OCI-LY7 (cell line): ENCODE measurements at regions not wholly inside any gene's neighbourhood (a gene's known extent, or its start where the extent isn't known, plus 50 kb on each side); places are given as distances from the start of the nearest gene placed in this dataset.

Experiments used
- BruUV-seq: library from RNA; stranded (reverse); fragments of 400-500 nt; replicated peaks from 2 replicates; lab custom pipeline; 2021; lab: Mats Ljungman, UMichigan
- CTCF ChIA-PET: fragments of 300-600 bp; sonication (Branson Sonifier 250); formaldehyde crosslinking; loops from one replicate; lab custom pipeline; 2022; ENCODE audit warnings: antibody characterized with exemption; ENCODE audit not compliant: unreplicated experiment; lab: Charles Lee
- POLR2A ChIA-PET: fragments of 300-600 bp; sonication (Branson Sonifier 250); formaldehyde crosslinking; loops from one replicate; lab custom pipeline; 2022; ENCODE audit warnings: antibody characterized with exemption; lab: Charles Lee
- DNase-seq: peaks from one replicate; pipeline ENCODE4 v3.0.0-alpha.2; 2015; ENCODE audit warnings: low spot score
- H2AFZ ChIP-seq: fragments of 200-600 bp; sonication (generic), shearing (Covaris generic); 2 replicates; pipeline ENCODE4 v1.6.1; 2014; ENCODE audit warnings: mild to moderate bottlenecking, antibody characterized with exemption, low read length, moderate library complexity
- H3K27ac ChIP-seq: fragments of 200-600 bp; sonication (generic); 2 replicates; pipeline ENCODE4 v1.5.1; 2014; ENCODE audit warnings: mixed run types, low read depth, mild to moderate bottlenecking, moderate library complexity, low read length, inconsistent platforms; ENCODE audit not compliant: poor library complexity, severe bottlenecking
- H3K36me3 ChIP-seq: fragments of 200-600 bp; sonication (generic); 2 replicates; pipeline ENCODE4 v1.6.1; 2014; ENCODE audit warnings: mild to moderate bottlenecking, antibody characterized with exemption, low read length, moderate library complexity, mixed read lengths; ENCODE audit not compliant: insufficient read depth
- H3K4me1 ChIP-seq: fragments of 200-600 bp; sonication (generic); 2 replicates; pipeline ENCODE4 v1.5.1; 2014; ENCODE audit warnings: mild to moderate bottlenecking, low read length; ENCODE audit not compliant: insufficient read depth, poor library complexity, severe bottlenecking
- H3K4me2 ChIP-seq: fragments of 200-600 bp; sonication (generic); 2 replicates; pipeline ENCODE4 v1.6.1; 2014; ENCODE audit warnings: mild to moderate bottlenecking, low read length
- H3K4me3 ChIP-seq: fragments of 200-600 bp; sonication (generic); 2 replicates; pipeline ENCODE4 v1.5.1; 2014; ENCODE audit warnings: mild to moderate bottlenecking, low read depth, low read length; ENCODE audit not compliant: poor library complexity, severe bottlenecking
- H3K79me2 ChIP-seq: fragments of 200-600 bp; sonication (generic); 2 replicates; pipeline ENCODE4 v1.6.1; 2016; ENCODE audit warnings: low read depth, mild to moderate bottlenecking, low read length, moderate library complexity, mixed read lengths; ENCODE audit not compliant: insufficient read depth
- H3K9me2 ChIP-seq: fragments of 200-600 bp; sonication (generic); 2 replicates; pipeline ENCODE4 v1.6.1; 2016; ENCODE audit warnings: mild to moderate bottlenecking, low read length, mixed read lengths; ENCODE audit not compliant: insufficient read depth
- H3K9me3 ChIP-seq: fragments of 200-600 bp; sonication (generic); 2 replicates; pipeline ENCODE4 v1.6.1; 2014; ENCODE audit warnings: mild to moderate bottlenecking, mixed run types, low read length, mixed read lengths
- H4K20me1 ChIP-seq: fragments of 200-600 bp; sonication (generic); 2 replicates; pipeline ENCODE4 v1.6.1; 2014; ENCODE audit warnings: mild to moderate bottlenecking, antibody characterized with exemption, low read length, moderate library complexity, mixed read lengths; ENCODE audit not compliant: insufficient read depth
- CTCF ChIP-seq: fragments of 200-600 bp; sonication (generic); conservative IDR thresholded peaks from 2 replicates; pipeline ENCODE4 v1.5.1; 2014; ENCODE audit warnings: mild to moderate bottlenecking, antibody characterized with exemption, low read length, moderate library complexity, mixed read lengths
- EZH2phosphoT487 ChIP-seq: fragments of 200-600 bp; sonication (generic); IDR thresholded peaks from 2 replicates; pipeline ENCODE4 v1.6.1; 2018; ENCODE audit warnings: low read depth, borderline replicate concordance, mild to moderate bottlenecking, mixed run types, antibody characterized with exemption, low read length, moderate library complexity, mixed read lengths
- intact Hi-C: fragments of 100-400 bp; cut with micrococcal nuclease; formaldehyde crosslinking; loops from one replicate; pipeline ENCODE4 v1.10.0; 2022; ENCODE audit not compliant: unreplicated experiment

- TF ChIP-seq EZH2phosphoT487 (no peak), CTCF (no peak)
- Histone ChIP-seq H3K4me1 (no peaks in the 10 kb centered on the region), H2AFZ (no peak overlapping the region), H3K36me3 (no peaks in the 10 kb centered on the region), H3K79me2 (no peaks in the 10 kb centered on the region), H4K20me1 (no peaks in the 10 kb centered on the region), H3K9me2 (no peaks in the 10 kb centered on the region), H3K4me3 (no peak overlapping the region), H3K9me3 (no peaks in the 10 kb centered on the region), H3K4me2 (no peak overlapping the region), H3K27ac (no peak overlapping the region)
- ChIA-PET POLR2A (interaction anchor here (0.8 kb wide), 1 partner anchor 21 kb away, joined by 4 read pairs; no protein-coding TSS in a partner anchor), CTCF (no interaction called here)
- intact Hi-C loops: no loop called here
- no TSS peak for BruUV-seq
- DNase-seq: no peak
Measured at GRCh38 chr13:76751278-76751677, 134.9 kb downstream of the KCTD12 start.

GRCh38 chr13:76750126-76750525 is 136.1 kb downstream of the KCTD12 start:
- Histone ChIP-seq H3K27ac (no peak overlapping the region), H3K36me3 (no peaks in the 10 kb centered on the region), H3K9me3 (no peaks in the 10 kb centered on the region), H3K79me2 (no peaks in the 10 kb centered on the region), H3K4me1 (no peaks in the 10 kb centered on the region), H2AFZ (no peak overlapping the region), H3K4me2 (no peak overlapping the region), H3K9me2 (no peaks in the 10 kb centered on the region), H4K20me1 (no peaks in the 10 kb centered on the region), H3K4me3 (no peak overlapping the region)
- intact Hi-C loops: no loop called here
- BruUV-seq: no TSS peak
- ChIA-PET CTCF (no interaction called here), POLR2A (interaction anchor here (0.7 kb wide), 1 partner anchor 46 kb away, joined by 3 read pairs; no protein-coding TSS in a partner anchor)
- TF ChIP-seq CTCF (no peak), EZH2phosphoT487 (no peak)
- DNase-seq: no peak

GRCh38 chr13:76745261-76746200 is 140.7 kb downstream of the KCTD12 start:
- TF ChIP-seq EZH2phosphoT487 (no peak), CTCF (no peak)
- POLR2A ChIA-PET: interaction anchor here (0.6 to 1.3 kb wide), 2 partner anchors 81 to 85 kb away, joined by 3 read pairs; no protein-coding TSS in a partner anchor
- Histone ChIP-seq H3K4me3 (no peak overlapping the region), H3K36me3 (no peaks in the 10 kb centered on the region), H3K9me2 (no peaks in the 10 kb centered on the region), H2AFZ (no peak overlapping the region), H3K4me2 (no peak overlapping the region), H3K79me2 (no peaks in the 10 kb centered on the region), H3K9me3 (no peaks in the 10 kb centered on the region), H3K27ac (no peak overlapping the region), H3K4me1 (no peaks in the 10 kb centered on the region), H4K20me1 (no peaks in the 10 kb centered on the region)
- intact Hi-C loops: no loop called here
- CTCF ChIA-PET: no interaction called here
- no peak for DNase-seq
- no TSS peak for BruUV-seq
